GM12873 (cell line): ENCODE measurements at regions not wholly inside any gene's neighbourhood (a gene's known extent, or its start where the extent isn't known, plus 50 kb on each side); places are given as distances from the start of the nearest gene placed in this dataset.

Source experiments
- TF ChIP-seq, protein P1 (sequence below): IDR thresholded peaks from 2 replicates; pipeline ENCODE4 v1.5.1; 2012; ENCODE audit warnings: low read depth, mild to moderate bottlenecking, moderate library complexity, low read length, control low read depth; ENCODE audit not compliant: insufficient read depth; ENCODE audit errors: missing control alignments

DNA sequence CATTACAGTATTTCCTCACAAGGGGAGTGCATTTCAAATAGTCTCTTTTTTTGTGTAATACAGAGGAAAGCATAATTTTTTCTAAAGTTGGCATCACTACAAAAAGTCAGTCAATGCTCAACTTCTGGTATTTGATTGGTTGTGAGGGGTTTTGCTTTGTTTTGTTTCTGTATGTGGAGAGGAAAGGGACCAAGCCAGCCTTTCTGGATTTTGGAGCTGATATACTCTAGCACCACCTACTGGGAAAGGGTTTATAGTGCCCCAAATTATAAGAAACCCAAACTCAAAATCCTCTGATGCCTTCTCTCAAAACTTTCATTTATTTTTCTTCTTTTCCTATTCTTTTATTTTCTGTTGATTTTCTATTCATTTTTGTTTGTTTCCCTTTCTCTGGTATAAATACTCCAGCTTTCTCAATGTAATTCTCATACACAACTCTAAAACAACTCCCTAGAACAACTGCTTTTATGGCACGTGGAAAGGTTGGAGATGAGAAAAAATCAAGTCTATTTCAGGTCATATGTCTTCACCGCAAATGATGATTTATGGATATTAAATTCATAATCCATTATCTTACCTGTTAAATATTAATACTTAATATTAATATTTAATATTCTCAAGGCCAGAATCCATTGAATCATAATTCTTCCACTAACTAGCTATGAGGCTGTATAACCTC lies 69.5 kb upstream of the ANXA1 start:
- TF ChIP-seq, protein P1, sequence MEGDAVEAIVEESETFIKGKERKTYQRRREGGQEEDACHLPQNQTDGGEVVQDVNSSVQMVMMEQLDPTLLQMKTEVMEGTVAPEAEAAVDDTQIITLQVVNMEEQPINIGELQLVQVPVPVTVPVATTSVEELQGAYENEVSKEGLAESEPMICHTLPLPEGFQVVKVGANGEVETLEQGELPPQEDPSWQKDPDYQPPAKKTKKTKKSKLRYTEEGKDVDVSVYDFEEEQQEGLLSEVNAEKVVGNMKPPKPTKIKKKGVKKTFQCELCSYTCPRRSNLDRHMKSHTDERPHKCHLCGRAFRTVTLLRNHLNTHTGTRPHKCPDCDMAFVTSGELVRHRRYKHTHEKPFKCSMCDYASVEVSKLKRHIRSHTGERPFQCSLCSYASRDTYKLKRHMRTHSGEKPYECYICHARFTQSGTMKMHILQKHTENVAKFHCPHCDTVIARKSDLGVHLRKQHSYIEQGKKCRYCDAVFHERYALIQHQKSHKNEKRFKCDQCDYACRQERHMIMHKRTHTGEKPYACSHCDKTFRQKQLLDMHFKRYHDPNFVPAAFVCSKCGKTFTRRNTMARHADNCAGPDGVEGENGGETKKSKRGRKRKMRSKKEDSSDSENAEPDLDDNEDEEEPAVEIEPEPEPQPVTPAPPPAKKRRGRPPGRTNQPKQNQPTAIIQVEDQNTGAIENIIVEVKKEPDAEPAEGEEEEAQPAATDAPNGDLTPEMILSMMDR, result peak; percentile 85

DNA sequence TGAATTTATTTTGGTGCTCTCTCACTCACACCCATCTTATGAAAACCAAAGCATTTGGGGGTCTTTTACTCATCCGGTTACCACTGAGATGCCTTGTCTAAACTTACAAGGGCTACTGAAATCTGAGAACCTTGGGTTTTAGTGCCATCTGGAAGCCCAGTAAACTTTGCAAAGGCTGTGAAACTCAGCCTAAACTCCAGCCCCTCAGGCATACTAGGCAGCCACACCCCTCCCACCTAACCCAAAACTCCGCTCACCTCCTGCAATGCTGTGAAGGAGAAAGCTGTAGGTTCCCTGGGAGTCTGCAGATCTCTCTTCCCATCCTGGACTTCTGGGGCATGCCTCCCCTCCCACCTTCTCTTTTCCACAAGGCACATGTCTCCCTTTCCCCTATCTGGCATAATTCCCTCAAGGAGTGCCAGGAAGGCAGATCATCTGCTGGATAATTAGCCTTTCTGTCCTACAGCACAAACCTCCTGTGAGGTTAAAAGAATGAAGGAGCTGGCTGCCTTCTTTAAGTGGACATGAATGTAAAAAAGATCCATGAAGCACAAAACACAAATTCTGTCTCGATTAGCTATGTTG lies 71.5 kb upstream of the ANXA1 start:
- TF ChIP-seq, protein P1, result no peak

DNA sequence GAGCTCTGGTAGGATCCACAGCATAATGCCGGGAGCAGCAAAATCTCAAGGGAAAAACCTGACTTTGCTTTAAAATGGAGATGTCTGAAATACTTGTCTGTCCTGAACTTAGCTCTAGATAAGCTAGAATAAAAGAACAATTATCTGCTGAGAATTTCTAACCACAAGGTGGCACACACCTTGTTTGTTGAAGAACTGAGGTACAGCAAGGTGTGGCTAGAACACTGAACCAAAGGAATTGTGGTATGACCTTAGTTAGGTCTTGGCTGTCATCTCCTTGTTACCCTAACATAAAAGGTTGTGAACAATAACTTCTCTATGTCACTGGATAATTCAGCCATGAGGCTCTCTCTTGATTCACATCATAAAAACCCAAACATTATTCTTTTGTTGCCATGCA lies 72.3 kb upstream of the ANXA1 start:
- TF ChIP-seq, protein P1, result peak; percentile 8

DNA sequence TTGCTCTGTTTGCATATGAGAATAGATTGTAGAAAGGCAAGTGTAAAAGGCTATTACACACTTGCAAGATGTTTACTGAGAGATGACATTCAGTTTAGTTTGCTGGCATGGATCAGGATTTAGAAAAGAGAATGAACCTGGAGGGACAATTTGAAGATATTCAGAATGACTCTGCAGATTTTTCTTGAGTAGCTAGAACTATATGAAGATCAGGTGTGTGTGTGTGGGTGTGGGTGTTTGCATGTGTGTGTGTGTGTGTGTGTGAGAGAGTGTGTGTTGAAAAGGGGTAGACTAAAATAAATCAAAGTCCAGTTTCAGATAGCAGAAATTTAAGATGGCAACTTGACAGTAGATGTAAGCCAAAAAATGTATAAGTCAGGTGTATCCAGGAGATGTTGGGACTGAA lies 74.0 kb upstream of the ANXA1 start:
- TF ChIP-seq, protein P1, result no peak

DNA sequence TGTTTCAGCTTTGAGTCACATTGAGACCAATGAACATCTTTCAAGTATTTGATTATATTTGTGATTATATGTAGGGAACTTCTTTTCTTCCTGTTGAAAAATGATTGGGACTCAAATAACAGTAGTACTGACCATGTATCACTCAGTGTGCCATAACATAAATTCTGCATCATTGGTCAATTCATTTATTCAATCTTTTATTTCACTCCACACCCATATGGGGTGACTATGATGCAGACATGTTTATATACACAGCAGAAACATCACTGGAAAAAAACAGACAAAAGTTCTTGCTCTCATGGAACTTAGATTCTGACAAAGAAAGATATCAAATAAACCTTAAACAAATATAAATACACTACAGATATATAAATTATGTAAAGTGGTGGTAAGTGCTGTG lies 74.7 kb upstream of the ANXA1 start:
- TF ChIP-seq, protein P1, result no peak

DNA sequence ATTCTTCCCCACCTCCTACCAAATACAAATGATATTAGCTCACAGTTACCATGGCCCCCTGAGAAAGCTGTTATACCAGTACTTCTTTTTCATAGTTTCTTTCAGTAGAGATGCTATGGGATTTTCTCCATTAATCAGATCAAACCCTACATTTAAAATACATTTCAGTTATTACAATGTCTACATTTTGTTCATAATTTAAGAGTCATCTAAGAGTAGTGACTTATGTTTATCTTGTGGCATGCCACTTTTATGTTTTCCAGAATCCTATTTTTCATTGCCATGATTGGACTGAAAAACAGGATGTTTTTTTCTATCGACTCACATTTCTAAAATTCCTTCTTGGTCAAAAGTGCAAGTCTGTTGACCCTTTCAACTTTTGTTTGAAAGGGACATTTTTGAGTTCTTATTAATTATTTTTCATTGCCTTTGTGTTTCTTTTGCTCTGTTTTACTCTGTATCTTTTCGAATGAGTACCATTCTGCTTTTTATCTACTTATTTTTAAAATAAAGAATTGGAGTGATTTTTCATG lies 77.4 kb upstream of the ANXA1 start:
- TF ChIP-seq, protein P1, result no peak

DNA sequence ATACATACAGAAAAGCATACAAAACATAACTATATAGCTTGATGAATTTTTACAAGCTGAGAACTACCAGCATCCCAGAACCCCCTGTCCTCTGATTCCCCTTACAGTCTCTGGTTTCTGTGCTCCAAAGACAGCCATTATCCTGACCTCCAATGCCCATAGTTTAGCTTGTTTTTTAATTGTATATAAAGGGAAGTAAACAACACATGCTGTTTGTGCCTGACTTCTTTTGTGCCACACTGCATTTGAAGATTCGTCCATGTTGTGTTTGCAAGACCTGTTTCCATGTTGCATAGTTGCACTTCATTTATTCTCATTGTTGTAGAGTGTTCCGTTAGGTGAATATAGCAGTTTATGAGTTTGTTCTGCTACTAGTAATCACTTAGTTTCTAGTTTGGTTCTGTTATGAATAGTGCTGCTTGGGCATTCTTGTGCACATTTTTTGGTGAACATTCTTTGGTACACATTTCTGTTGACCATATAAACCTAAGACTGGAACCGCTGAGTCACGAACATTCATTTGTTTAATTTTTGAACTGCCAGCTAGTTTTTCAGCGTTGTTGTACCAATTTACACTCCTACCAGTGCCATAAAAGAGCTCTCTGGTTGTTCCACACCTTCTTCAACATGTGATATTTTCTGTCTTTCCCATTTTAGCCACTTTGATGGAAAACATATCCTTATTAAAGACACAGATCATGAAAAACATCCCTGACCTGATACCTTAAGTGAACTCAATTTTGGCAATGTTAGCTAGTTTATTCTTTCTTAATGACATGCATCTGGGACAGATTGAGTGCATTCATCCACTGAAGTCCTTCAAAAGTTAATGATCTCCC lies 78.1 kb upstream of the ANXA1 start:
- TF ChIP-seq, protein P1, result no peak
